SU-DHL-6 (cell line): ENCODE measurements at regions not wholly inside any gene's neighbourhood (a gene's known extent, or its start where the extent isn't known, plus 50 kb on each side); places are given as distances from the start of the nearest gene placed in this dataset.

Experiments used
- H2AFZ ChIP-seq: fragments of 200-600 bp; sonication (generic); 2 replicates; pipeline ENCODE4 v1.6.1; 2014; ENCODE audit warnings: low read depth, mild to moderate bottlenecking, moderate library complexity, mixed read lengths, antibody characterized with exemption, low read length; ENCODE audit not compliant: severe bottlenecking
- H3F3A ChIP-seq: fragments of 200-600 bp; shearing (Covaris generic); 2 replicates; pipeline ENCODE4 v1.6.0; 2016; ENCODE audit warnings: antibody characterized with exemption, mild to moderate bottlenecking; ENCODE audit not compliant: insufficient read depth
- H3K27ac ChIP-seq: fragments of 200-600 bp; sonication (generic); 2 replicates; pipeline ENCODE4 v1.5.1; 2016; ENCODE audit warnings: low read depth, mild to moderate bottlenecking, low read length, moderate library complexity, mixed read lengths
- H3K27me3 ChIP-seq: fragments of 200-600 bp; sonication (generic), shearing (Covaris generic); 2 replicates; pipeline ENCODE4 v1.6.0; 2014; ENCODE audit warnings: mild to moderate bottlenecking, low read length
- H3K36me3 ChIP-seq: fragments of 200-600 bp; sonication (generic); 2 replicates; pipeline ENCODE4 v1.6.1; 2014; ENCODE audit warnings: mild to moderate bottlenecking, low read length, mixed read lengths
- H3K4me2 ChIP-seq: fragments of 300-600, 200-600 bp; shearing (Covaris generic), sonication (generic); 2 replicates; pipeline ENCODE4 v1.6.0; 2014; ENCODE audit warnings: low read length, low read depth, mild to moderate bottlenecking; ENCODE audit not compliant: poor library complexity, severe bottlenecking
- H3K4me3 ChIP-seq: fragments of 200-600 bp; sonication (generic); 2 replicates; pipeline ENCODE4 v1.5.1; 2014; ENCODE audit warnings: antibody characterized with exemption, low read length, mild to moderate bottlenecking, mixed read lengths; ENCODE audit not compliant: insufficient read depth, poor library complexity, severe bottlenecking
- H3K79me2 ChIP-seq: fragments of 200-600 bp; sonication (generic); 2 replicates; pipeline ENCODE4 v1.6.1; 2014; ENCODE audit warnings: mild to moderate bottlenecking, low read length, moderate library complexity; ENCODE audit not compliant: insufficient read depth
- H3K9ac ChIP-seq: fragments of 200-600 bp; sonication (generic); 2 replicates; pipeline ENCODE4 v1.7.0; 2014; ENCODE audit warnings: mild to moderate bottlenecking, low read length
- H3K9me2 ChIP-seq: fragments of 200-600 bp; sonication (generic); replicated peaks from 2 replicates; pipeline ENCODE4 v1.6.1; 2014; ENCODE audit warnings: low read length; ENCODE audit not compliant: insufficient read depth
- H3K9me3 ChIP-seq: fragments of 200-600 bp; sonication (generic); 2 replicates; pipeline ENCODE4 v1.6.1; 2014; ENCODE audit warnings: low read length, mixed read lengths; ENCODE audit not compliant: insufficient read depth
- H4K20me1 ChIP-seq: fragments of 200-600 bp; sonication (generic); 2 replicates; pipeline ENCODE4 v1.6.1; 2014; ENCODE audit warnings: low read depth, mild to moderate bottlenecking, antibody characterized with exemption, low read length, moderate library complexity, mixed read lengths
- EZH2phosphoT487 ChIP-seq: fragments of 200-600 bp; sonication (generic), shearing (Covaris generic); conservative IDR thresholded peaks from 2 replicates; pipeline ENCODE4 v1.6.1; 2018; ENCODE audit warnings: mild to moderate bottlenecking, antibody characterized with exemption, low read length, moderate library complexity, mixed read lengths
- TF ChIP-seq, protein P1 (sequence below): fragments of 200-600 bp; sonication (generic); IDR thresholded peaks from one replicate; pipeline ENCODE4 v1.5.1; 2017; ENCODE audit warnings: antibody characterized with exemption, mild to moderate bottlenecking, low read length, moderate library complexity; ENCODE audit not compliant: insufficient read depth, poor library complexity, severe bottlenecking

GRCh38 chr3:59185591-59186369 is 136.0 kb upstream of the CFAP20DC start:
- no peak overlapping the region for H3K4me2 ChIP-seq
- no peak overlapping the region for H3K4me3 ChIP-seq
- H3K79me2 ChIP-seq: no peaks in the 10 kb centered on the region
- no peaks in the 10 kb centered on the region for H3K36me3 ChIP-seq
- H3K9ac ChIP-seq: no peak overlapping the region
- H2AFZ ChIP-seq: no peak overlapping the region
- no peaks in the 10 kb centered on the region for H3K27me3 ChIP-seq
- no peak overlapping the region for H3K27ac ChIP-seq
- no peaks in the 10 kb centered on the region for H3F3A ChIP-seq
- no peaks in the 10 kb centered on the region for H4K20me1 ChIP-seq
- no peak for TF ChIP-seq EZH2phosphoT487
- TF ChIP-seq, protein P1, sequence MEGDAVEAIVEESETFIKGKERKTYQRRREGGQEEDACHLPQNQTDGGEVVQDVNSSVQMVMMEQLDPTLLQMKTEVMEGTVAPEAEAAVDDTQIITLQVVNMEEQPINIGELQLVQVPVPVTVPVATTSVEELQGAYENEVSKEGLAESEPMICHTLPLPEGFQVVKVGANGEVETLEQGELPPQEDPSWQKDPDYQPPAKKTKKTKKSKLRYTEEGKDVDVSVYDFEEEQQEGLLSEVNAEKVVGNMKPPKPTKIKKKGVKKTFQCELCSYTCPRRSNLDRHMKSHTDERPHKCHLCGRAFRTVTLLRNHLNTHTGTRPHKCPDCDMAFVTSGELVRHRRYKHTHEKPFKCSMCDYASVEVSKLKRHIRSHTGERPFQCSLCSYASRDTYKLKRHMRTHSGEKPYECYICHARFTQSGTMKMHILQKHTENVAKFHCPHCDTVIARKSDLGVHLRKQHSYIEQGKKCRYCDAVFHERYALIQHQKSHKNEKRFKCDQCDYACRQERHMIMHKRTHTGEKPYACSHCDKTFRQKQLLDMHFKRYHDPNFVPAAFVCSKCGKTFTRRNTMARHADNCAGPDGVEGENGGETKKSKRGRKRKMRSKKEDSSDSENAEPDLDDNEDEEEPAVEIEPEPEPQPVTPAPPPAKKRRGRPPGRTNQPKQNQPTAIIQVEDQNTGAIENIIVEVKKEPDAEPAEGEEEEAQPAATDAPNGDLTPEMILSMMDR: no peak
- H3K9me2 ChIP-seq: no peaks in the 10 kb centered on the region
- H3K9me3 ChIP-seq: no peaks in the 10 kb centered on the region

DNA sequence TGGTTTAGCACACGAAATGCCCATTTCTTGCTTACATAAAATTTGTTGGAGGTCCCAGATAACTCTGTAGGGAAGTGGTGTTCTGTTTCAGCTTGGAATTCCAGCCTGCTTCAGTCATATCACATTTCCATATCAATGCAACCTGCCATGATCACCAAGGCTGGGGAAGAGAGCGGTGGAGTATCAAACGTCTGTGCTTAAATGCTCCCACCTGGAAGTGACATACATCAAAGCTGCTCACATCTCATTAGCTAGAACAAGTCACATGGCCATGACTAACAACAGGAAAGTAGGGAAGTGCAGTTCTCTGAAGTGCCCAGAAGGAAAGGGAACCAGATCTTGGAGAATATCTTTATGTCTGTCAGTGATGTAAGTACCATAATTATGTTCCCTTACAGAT is 130.2 kb upstream of the CFAP20DC start:
- Histone ChIP-seq H3K9me2 (no peaks in the 10 kb centered on the region), H3K36me3 (no peaks in the 10 kb centered on the region), H3F3A (no peaks in the 10 kb centered on the region), H4K20me1 (no peaks in the 10 kb centered on the region), H3K4me2 (no peak overlapping the region), H3K4me3 (no peak overlapping the region), H2AFZ (no peak overlapping the region), H3K27ac (no peak overlapping the region), H3K27me3 (no peaks in the 10 kb centered on the region), H3K9me3 (no peaks in the 10 kb centered on the region), H3K9ac (no peak overlapping the region), H3K79me2 (no peaks in the 10 kb centered on the region)
- no peak for TF ChIP-seq EZH2phosphoT487
- TF ChIP-seq, protein P1: no peak

DNA sequence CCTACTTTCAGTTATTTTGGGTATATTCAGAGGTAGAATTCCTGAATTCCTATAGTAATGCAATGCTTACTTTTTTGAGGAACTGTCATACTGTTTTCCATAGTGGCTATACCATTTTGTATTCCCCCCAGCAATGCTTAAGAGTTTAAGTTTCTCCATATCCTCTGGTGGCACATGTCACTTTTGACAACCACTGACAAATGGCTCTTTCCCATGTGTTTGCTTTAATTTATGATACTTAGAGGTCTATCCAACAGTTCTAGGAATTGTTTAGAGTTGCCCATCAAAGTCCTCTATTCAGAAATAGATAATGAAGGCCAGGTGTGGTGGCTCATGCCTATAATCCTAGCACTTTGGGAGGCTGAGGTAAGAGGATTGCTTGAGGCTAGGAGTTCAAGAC is 128.9 kb upstream of the CFAP20DC start:
- Histone ChIP-seq H3F3A (no peaks in the 10 kb centered on the region), H3K27me3 (no peaks in the 10 kb centered on the region), H2AFZ (no peak overlapping the region), H3K36me3 (no peaks in the 10 kb centered on the region), H3K4me2 (no peak overlapping the region), H3K4me3 (no peak overlapping the region), H3K27ac (no peak overlapping the region), H3K9ac (no peak overlapping the region), H3K9me3 (no peaks in the 10 kb centered on the region), H3K9me2 (no peaks in the 10 kb centered on the region), H3K79me2 (no peaks in the 10 kb centered on the region), H4K20me1 (no peaks in the 10 kb centered on the region)
- no peak for TF ChIP-seq EZH2phosphoT487
- TF ChIP-seq, protein P1: no peak
